Neuronal stem cell (in vitro differentiated cells): ENCODE measurements at regions not wholly inside any gene's neighbourhood (a gene's known extent, or its start where the extent isn't known, plus 50 kb on each side); places are given as distances from the start of the nearest gene placed in this dataset.

Source experiments
- DNase-seq: peaks from one replicate; pipeline ENCODE4 v3.0.0-alpha.2; 2013; ENCODE audit warnings: low spot score
- H2AFZ ChIP-seq: one replicate; pipeline ENCODE4 v1.6.1; 2013; ENCODE audit warnings: mild to moderate bottlenecking, low read length, inconsistent platforms
- H2AK5ac ChIP-seq: 2 replicates; pipeline ENCODE4 v1.6.1; 2013; ENCODE audit warnings: low read depth, mild to moderate bottlenecking, inconsistent platforms, low read length, moderate library complexity, mixed read lengths
- H2BK120ac ChIP-seq: 2 replicates; pipeline ENCODE4 v1.6.1; 2013; ENCODE audit warnings: low read depth, mild to moderate bottlenecking, inconsistent platforms, low read length, moderate library complexity, mixed read lengths
- H2BK12ac ChIP-seq: one replicate; pipeline ENCODE4 v1.6.1; 2013; ENCODE audit warnings: low read length, inconsistent platforms
- H2BK15ac ChIP-seq: 2 replicates; pipeline ENCODE4 v1.6.1; 2013; ENCODE audit warnings: mild to moderate bottlenecking, low read length, inconsistent platforms, mixed read lengths
- H2BK5ac ChIP-seq: one replicate; pipeline ENCODE4 v1.6.1; 2013; ENCODE audit warnings: inconsistent platforms, mild to moderate bottlenecking, low read length, moderate library complexity
- H3K14ac ChIP-seq: one replicate; pipeline ENCODE4 v1.6.1; 2013; ENCODE audit warnings: low read length, inconsistent platforms
- H3K18ac ChIP-seq: 2 replicates; pipeline ENCODE4 v1.6.1; 2013; ENCODE audit warnings: low read length, inconsistent platforms
- H3K23ac ChIP-seq: 2 replicates; pipeline ENCODE4 v1.6.1; 2013; ENCODE audit warnings: low read depth, mild to moderate bottlenecking, mixed read lengths, low read length, inconsistent platforms; ENCODE audit not compliant: poor library complexity
- H3K27ac ChIP-seq: replicated peaks from 3 replicates; pipeline ENCODE4 v1.5.1; 2013; ENCODE audit warnings: low read length, inconsistent platforms
- H3K27me3 ChIP-seq, 3 experiments: 2 replicates each; pipeline ENCODE4 v1.6.1; 2013; ENCODE audit warnings: low read length in 3 of 3, mild to moderate bottlenecking in 2 of 3, inconsistent platforms in 1 of 3, low read depth in 1 of 3, mixed read lengths in 1 of 3, moderate library complexity in 1 of 3; ENCODE audit not compliant: control insufficient read depth in 3 of 3, insufficient read depth in 3 of 3
- H3K36me3 ChIP-seq, 2 donors: replicated peaks in 1 of 2; 2 replicates each; pipeline ENCODE4 v1.6.1; 2013; ENCODE audit warnings: low read length in 2 of 2; ENCODE audit not compliant: control insufficient read depth in 2 of 2, insufficient read depth in 2 of 2
- H3K4ac ChIP-seq: 2 replicates; pipeline ENCODE4 v1.6.1; 2013; ENCODE audit warnings: inconsistent platforms, mild to moderate bottlenecking, low read length, moderate library complexity
- H3K4me1 ChIP-seq, 2 donors: 1 replicate in 1 of 2; 2 replicates in 1 of 2; pipeline ENCODE4 v1.6.1; 2013; ENCODE audit warnings: low read length in 2 of 2, low read depth in 1 of 2; ENCODE audit not compliant: control insufficient read depth in 2 of 2, insufficient read depth in 1 of 2
- H3K4me2 ChIP-seq: one replicate; pipeline ENCODE4 v1.6.1; 2013; ENCODE audit warnings: mild to moderate bottlenecking, low read length, inconsistent platforms; ENCODE audit not compliant: insufficient read depth, poor library complexity, severe bottlenecking
- H3K4me3 ChIP-seq, 2 donors: 2 replicates each; pipeline ENCODE4 v1.5.1; 2013; ENCODE audit warnings: low read length in 2 of 2, mild to moderate bottlenecking in 2 of 2, inconsistent platforms in 1 of 2, moderate library complexity in 1 of 2
- H3K79me1 ChIP-seq: one replicate; pipeline ENCODE4 v1.6.1; 2013; ENCODE audit warnings: low read depth, mild to moderate bottlenecking, inconsistent platforms, low read length, moderate library complexity
- H3K9ac ChIP-seq: one replicate; pipeline ENCODE4 v1.6.1; 2013; ENCODE audit warnings: mild to moderate bottlenecking, low read depth, low read length, inconsistent platforms; ENCODE audit not compliant: poor library complexity
- H3K9me3 ChIP-seq, 2 donors: replicated peaks in 1 of 2; 2 replicates each; pipeline versions ENCODE3 to v1.6.1; 2013; ENCODE audit warnings: low read length in 2 of 2, mild to moderate bottlenecking in 2 of 2, inconsistent platforms in 1 of 2, low read depth in 1 of 2, mixed read lengths in 1 of 2, moderate library complexity in 1 of 2; ENCODE audit not compliant: control insufficient read depth in 2 of 2, insufficient read depth in 1 of 2
- H4K8ac ChIP-seq: one replicate; pipeline ENCODE4 v1.6.1; 2013; ENCODE audit warnings: low read depth, mild to moderate bottlenecking, inconsistent platforms, low read length, moderate library complexity
- H4K91ac ChIP-seq: one replicate; pipeline ENCODE4 v1.6.1; 2013; ENCODE audit warnings: low read length, low read depth, mild to moderate bottlenecking, inconsistent platforms; ENCODE audit not compliant: poor library complexity
- WGBS, 2 donors: extraction: QIAGEN DNeasy Blood & Tissue Kit; methylation state at CpG; one replicate each; pipeline ENCODE4 v1.1.7; 2013; ENCODE audit warnings: missing lambda C conversion rate in 2 of 2, mixed read lengths in 1 of 2; ENCODE audit not compliant: insufficient read length in 2 of 2, insufficient replicate concordance in 1 of 2; ENCODE audit errors: extremely low coverage in 2 of 2; 5-methylcytosine and 5-hydroxymethylcytosine counted together

DNA sequence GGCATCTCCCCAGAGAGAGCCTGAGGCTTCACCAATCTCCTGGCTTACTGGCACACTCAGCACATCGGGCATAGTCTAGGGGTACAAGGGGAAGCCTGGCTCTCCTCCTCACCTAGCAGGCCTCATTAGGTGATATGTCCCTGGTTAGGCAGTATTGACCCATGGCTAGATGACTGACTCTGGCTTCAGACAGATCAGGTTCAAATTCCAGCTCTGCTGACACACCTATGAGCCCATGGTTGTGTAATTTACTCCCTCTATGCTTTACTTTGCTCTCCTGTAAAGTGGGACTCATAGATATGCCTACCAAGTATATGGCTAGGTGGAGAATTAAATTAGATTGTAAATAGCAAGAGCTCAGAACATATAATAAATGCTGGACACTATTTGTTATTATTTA lies 157.3 kb upstream of the IRX3 start:
- Histone ChIP-seq H2BK120ac (no peak overlapping the region), H3K4ac (no peak overlapping the region), H3K27ac (no peak overlapping the region), H2AFZ (no peak overlapping the region), H3K9ac (no peak overlapping the region), H3K4me1 (peaks cover 0 to 4% of the 10 kb centered on the region in 2 donors), H3K9me3 (peaks cover 0 to 6% of the 10 kb centered on the region in 2 donors), H3K18ac (no peak overlapping the region), H2AK5ac (no peak overlapping the region), H3K4me3 (peak overlapping the region in 1 of 2 donors; percentile 1), H4K91ac (no peak overlapping the region), H3K4me2 (no peak overlapping the region), H3K36me3 (no peaks in the 10 kb centered on the region), H3K27me3 (peaks cover 0 to 7% (median 0%) of the 10 kb centered on the region in 3 experiments), H2BK12ac (no peak overlapping the region), H3K23ac (no peak overlapping the region), H2BK5ac (no peak overlapping the region), H2BK15ac (no peak overlapping the region), H3K14ac (no peak overlapping the region), H4K8ac (no peak overlapping the region), H3K79me1 (no peaks in the 10 kb centered on the region)
- WGBS, 2 donors = no CpG with 5 or more reads among the region's 1 CpG
- no peak for DNase-seq

DNA sequence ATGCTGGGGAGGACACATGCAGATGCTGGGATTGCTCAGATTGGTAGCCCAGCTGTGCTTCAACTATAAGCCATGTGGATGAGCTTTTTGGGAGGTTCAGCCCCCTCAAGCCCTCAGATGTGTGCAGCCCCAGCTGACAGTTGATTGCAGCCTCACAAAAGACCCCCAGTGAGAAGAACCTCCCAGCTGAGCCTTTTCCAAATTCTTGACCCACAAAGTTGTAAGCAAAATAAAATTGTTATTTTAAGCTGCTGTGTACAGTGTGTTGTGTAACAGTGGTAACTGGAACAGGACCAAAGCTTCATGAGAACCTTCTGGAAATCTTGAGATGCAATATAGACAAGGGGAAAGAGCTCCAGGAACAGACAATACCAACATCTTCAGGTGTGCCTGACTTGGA lies 156.8 kb upstream of the IRX3 start:
- Histone ChIP-seq H3K27ac (no peak overlapping the region), H4K8ac (no peak overlapping the region), H3K4me2 (no peak overlapping the region), H3K4me3 (no peak overlapping the region), H2BK120ac (no peak overlapping the region), H3K23ac (no peak overlapping the region), H3K4ac (no peak overlapping the region), H4K91ac (no peak overlapping the region), H3K27me3 (peaks cover 0 to 11% (median 0%) of the 10 kb centered on the region in 3 experiments), H3K4me1 (peaks cover 0 to 4% of the 10 kb centered on the region in 2 donors), H3K36me3 (no peaks in the 10 kb centered on the region), H2AK5ac (no peak overlapping the region), H3K14ac (no peak overlapping the region), H3K79me1 (no peaks in the 10 kb centered on the region), H2BK12ac (no peak overlapping the region), H2BK5ac (no peak overlapping the region), H2BK15ac (no peak overlapping the region), H2AFZ (no peak overlapping the region), H3K9me3 (peaks cover 0 to 6% of the 10 kb centered on the region in 2 donors), H3K18ac (no peak overlapping the region), H3K9ac (no peak overlapping the region)
- DNase-seq = no peak

DNA sequence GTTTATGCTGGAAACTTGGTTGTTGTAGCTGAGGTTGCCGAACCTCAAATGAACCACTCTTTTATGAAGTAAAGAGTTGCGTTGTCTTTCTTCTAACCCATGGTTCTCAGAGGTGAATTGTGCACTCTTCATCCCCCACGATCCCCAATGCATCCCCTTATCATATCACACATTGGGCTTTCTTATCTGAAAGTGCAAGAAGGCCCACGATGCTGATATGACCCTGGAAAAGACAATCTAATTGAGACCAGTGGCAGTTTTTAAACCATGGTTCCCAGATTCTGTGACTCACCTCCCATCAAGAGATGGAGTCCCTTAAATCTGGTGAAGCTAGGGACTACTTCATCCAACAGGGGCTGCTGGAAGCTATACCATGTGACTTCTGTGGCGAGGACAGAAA lies 156.3 kb upstream of the IRX3 start:
- no peak overlapping the region for H4K91ac ChIP-seq
- no peak overlapping the region for H3K4me3 ChIP-seq
- H2AK5ac ChIP-seq = no peak overlapping the region
- peaks cover 0 to 11% (median 0%) of the 10 kb centered on the region in 3 experiments for H3K27me3 ChIP-seq
- H3K18ac ChIP-seq = no peak overlapping the region
- DNase-seq = no peak
- no peak overlapping the region for H3K4ac ChIP-seq
- H3K36me3 ChIP-seq = no peaks in the 10 kb centered on the region
- no peak overlapping the region for H4K8ac ChIP-seq
- no peak overlapping the region for H2BK120ac ChIP-seq
- H2AFZ ChIP-seq = no peak overlapping the region
- H3K27ac ChIP-seq = no peak overlapping the region
- no peak overlapping the region for H2BK5ac ChIP-seq
- no peak overlapping the region for H3K14ac ChIP-seq
- peaks cover 0 to 6% of the 10 kb centered on the region in 2 donors for H3K9me3 ChIP-seq
- no peak overlapping the region for H3K4me2 ChIP-seq
- no peak overlapping the region for H2BK12ac ChIP-seq
- no peak overlapping the region for H3K23ac ChIP-seq
- H3K79me1 ChIP-seq = no peaks in the 10 kb centered on the region
- no CpG with 5 or more reads among the region's 5 CpGs for WGBS, 2 donors
- H2BK15ac ChIP-seq = no peak overlapping the region
- no peak overlapping the region for H3K9ac ChIP-seq
- H3K4me1 ChIP-seq = peaks cover 0 to 4% of the 10 kb centered on the region in 2 donors

DNA sequence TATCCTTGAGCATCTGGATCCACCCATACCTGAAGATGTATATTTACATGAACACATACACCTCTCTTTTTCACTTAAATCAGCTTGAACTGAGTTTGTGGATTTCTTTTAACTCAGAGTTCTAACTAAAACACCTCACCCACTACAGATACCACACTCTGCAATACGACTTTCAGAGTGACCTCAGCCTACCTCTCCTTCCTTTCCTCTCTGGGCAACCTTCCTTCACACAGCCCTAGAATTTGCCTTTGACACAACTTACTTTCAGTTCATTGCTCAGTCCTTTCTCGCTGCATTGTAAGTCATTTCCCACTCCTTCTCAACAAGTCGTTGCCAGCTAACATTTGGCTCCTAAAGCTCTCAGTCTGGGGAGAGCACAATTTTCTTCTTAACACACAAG lies 151.9 kb upstream of the IRX3 start:
- Histone ChIP-seq H3K4ac (no peak overlapping the region), H2BK12ac (no peak overlapping the region), H3K18ac (no peak overlapping the region), H3K4me1 (no peaks in the 10 kb centered on the region), H2BK15ac (no peak overlapping the region), H3K27ac (no peak overlapping the region), H3K4me3 (no peak overlapping the region), H3K36me3 (no peaks in the 10 kb centered on the region), H3K27me3 (peaks cover 0 to 8% (median 0%) of the 10 kb centered on the region in 3 experiments), H3K4me2 (no peak overlapping the region), H3K23ac (no peak overlapping the region), H4K91ac (no peak overlapping the region), H3K79me1 (no peaks in the 10 kb centered on the region), H3K14ac (no peak overlapping the region), H3K9ac (no peak overlapping the region), H2BK120ac (no peak overlapping the region), H2AK5ac (no peak overlapping the region), H2AFZ (no peak overlapping the region), H2BK5ac (no peak overlapping the region), H3K9me3 (peaks cover 0 to 2% of the 10 kb centered on the region in 2 donors), H4K8ac (no peak overlapping the region)
- no CpG with 5 or more reads among the region's 3 CpGs for WGBS, 2 donors
- no peak for DNase-seq
